SK-N-SH treated with all-trans-retinoic acid at 6 μM for 48 hours (cell line): ENCODE measurements at regions not wholly inside any gene's neighbourhood (a gene's known extent, or its start where the extent isn't known, plus 50 kb on each side); places are given as distances from the start of the nearest gene placed in this dataset.
"Not testable (repeated sequence)": the region's sequence is repeated elsewhere in the genome, so short reads cannot be mapped to it uniquely, and the experiment has no call there.

Source experiments
- ATAC-seq: fragments of 200-7000 bp; cut with Tn5 transposase; 3 replicates; pipeline ENCODE4 v1.9.1; 2020; ENCODE audit warnings: mild to moderate bottlenecking, moderate library complexity
- ARNTL ChIP-seq: fragments of 450-650 bp; formaldehyde crosslinking; IDR thresholded peaks from 2 replicates; pipeline ENCODE4 v1.5.0; 2020; ENCODE audit warnings: low read depth, mild to moderate bottlenecking, moderate library complexity, borderline replicate concordance
- CSDC2 ChIP-seq: fragments of 250-450 bp; sonication (Bioruptor Pico); IDR thresholded peaks from 2 replicates; pipeline ENCODE4 v1.5.0; 2020; ENCODE audit warnings: mild to moderate bottlenecking, moderate library complexity
- GLIS3 ChIP-seq: fragments of 250-450 bp; sonication (Bioruptor Pico); IDR thresholded peaks from 2 replicates; pipeline ENCODE4 v1.5.0; 2020; ENCODE audit warnings: mild to moderate bottlenecking, moderate library complexity
- ISL1 ChIP-seq: fragments of 250-450 bp; sonication (Bioruptor Pico); IDR thresholded peaks from 2 replicates; pipeline ENCODE4 v2.1.2; 2022; ENCODE audit warnings: mild to moderate bottlenecking, moderate library complexity
- RARB ChIP-seq: fragments of 250-450 bp; sonication (Bioruptor Pico); IDR thresholded peaks from 2 replicates; pipeline ENCODE4 v1.8.0; 2021; ENCODE audit warnings: mild to moderate bottlenecking, moderate library complexity
- SNAI2 ChIP-seq: fragments of 250-450 bp; sonication (Bioruptor Pico); IDR thresholded peaks from 2 replicates; pipeline ENCODE4 v1.5.0; 2020; ENCODE audit warnings: mild to moderate bottlenecking, moderate library complexity
- TOX ChIP-seq: fragments of 250-450 bp; sonication (Bioruptor Pico); IDR thresholded peaks from 2 replicates; pipeline ENCODE4 v1.8.0; 2021; ENCODE audit warnings: mild to moderate bottlenecking, moderate library complexity, borderline replicate concordance
- ZC3H10 ChIP-seq: fragments of 250-450 bp; sonication (Bioruptor Pico); IDR thresholded peaks from 2 replicates; pipeline ENCODE4 v1.5.1; 2021; ENCODE audit warnings: mild to moderate bottlenecking, moderate library complexity
- ZFP3 ChIP-seq: fragments of 250-450 bp; sonication (Bioruptor Pico); IDR thresholded peaks from 2 replicates; pipeline ENCODE4 v1.5.0; 2020; ENCODE audit warnings: mild to moderate bottlenecking, moderate library complexity
- ZNF565 ChIP-seq: fragments of 450-650 bp; formaldehyde crosslinking; conservative IDR thresholded peaks from 2 replicates; pipeline ENCODE4 v1.5.0; 2020; ENCODE audit warnings: low read depth, mild to moderate bottlenecking, moderate library complexity
- ZNF70 ChIP-seq: fragments of 450-650 bp; formaldehyde crosslinking; IDR thresholded peaks from 2 replicates; pipeline ENCODE4 v1.5.0; 2020; ENCODE audit warnings: mild to moderate bottlenecking, moderate library complexity
- TF ChIP-seq, protein P1 (sequence below): fragments of 250-450 bp; sonication (Bioruptor Pico); IDR thresholded peaks from 2 replicates; pipeline ENCODE4 v1.5.1; 2021; ENCODE audit warnings: mild to moderate bottlenecking, moderate library complexity
- TF ChIP-seq, protein P2 (sequence below): fragments of 250-450 bp; sonication (Bioruptor Pico); IDR thresholded peaks from 2 replicates; pipeline ENCODE4 v1.5.1; 2020; ENCODE audit warnings: low read depth, mild to moderate bottlenecking, moderate library complexity
- TF ChIP-seq, protein P3 (sequence below): fragments of 250-450 bp; sonication (Bioruptor Pico); IDR thresholded peaks from 2 replicates; pipeline ENCODE4 v1.8.0; 2020; ENCODE audit warnings: mild to moderate bottlenecking, moderate library complexity, borderline replicate concordance
- TF ChIP-seq, protein P4 (sequence below): fragments of 250-450 bp; sonication (Bioruptor Pico); IDR thresholded peaks from 2 replicates; pipeline ENCODE4 v1.8.0; 2021; ENCODE audit warnings: low read depth, mild to moderate bottlenecking, moderate library complexity, borderline replicate concordance

DNA sequence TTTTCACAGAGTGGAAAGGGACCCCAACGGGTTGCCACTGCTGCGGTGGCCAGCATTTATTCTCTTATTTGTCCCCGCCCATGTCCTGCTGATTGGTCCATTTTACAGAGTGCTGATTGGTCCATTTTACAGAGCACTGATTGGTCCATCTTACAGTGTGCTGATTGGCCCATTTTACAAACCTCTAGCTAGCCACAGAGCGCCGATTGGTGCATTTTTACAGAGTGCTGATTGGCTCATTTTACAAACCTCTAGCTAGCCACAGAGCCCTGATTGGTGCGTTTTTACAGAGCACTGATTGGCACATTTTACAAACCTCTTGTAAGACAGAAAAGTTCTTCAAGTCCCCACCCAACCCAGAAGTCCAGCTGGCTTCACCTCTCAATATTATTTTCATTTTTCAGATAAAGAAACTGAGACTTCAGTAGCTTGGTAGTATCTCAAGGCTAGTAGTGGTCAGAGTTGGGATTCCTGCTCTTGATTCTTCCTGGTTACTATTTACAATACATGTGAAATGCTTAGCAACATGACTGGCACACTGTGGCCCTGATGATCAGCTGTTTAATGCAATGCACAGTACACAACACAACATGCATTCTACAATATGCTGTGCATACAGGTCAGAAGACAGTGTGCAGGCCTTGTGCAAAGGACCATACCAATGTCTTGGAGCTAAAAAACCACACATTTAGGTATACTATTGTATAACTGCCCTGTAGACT is 63.6 kb upstream of the BOD1 start (continued):
- TF ChIP-seq ZNF565 (CRISPR knock-in tag), result no peak

DNA sequence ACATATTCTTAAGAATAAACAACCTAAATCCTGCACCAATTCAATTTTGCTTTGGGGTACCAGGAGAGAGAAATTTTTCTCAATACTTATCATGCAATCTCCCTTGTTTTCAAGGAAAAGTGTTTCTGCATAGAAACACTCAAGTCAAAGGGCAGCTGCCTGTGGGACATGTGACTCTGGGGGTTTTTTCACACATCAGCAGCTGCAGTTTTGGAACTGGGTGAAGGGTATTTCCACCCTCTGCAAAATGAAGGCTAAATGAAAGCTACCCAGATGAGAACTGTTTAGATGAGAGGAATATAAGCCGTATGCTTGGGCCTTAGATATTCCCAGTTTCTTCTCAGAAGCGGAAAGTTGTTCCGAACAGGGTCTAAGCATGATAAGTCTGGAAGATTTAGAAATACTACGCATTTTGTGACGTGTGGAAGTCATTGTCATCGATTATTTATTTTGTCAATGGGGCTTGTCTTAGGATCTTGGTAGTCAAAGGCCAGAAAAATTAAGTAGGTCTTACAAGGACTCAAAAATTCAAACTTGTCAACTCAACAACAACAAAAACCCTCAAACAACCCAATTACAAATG is 64.3 kb upstream of the BOD1 start:
- TF ChIP-seq SNAI2 (CRISPR knock-in tag), result no peak
- no peak for ATAC-seq

DNA sequence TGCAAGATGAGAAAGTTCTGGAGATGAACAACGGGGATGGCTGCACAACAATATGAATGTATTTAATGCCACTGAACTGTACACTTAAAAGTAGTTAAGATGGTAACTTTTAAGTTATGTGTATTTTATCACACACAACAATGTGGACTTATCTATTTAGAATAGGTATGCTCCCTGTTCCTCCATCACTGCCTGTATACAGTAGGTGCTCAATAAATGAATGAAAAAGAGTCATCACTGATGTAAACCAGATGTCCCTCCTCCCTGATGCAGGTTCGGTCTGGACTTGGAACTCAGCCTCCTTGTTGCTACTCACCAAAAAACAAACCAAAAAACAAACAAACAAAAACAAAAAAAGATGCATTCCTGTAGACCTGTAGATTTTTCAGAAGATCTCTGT is 65.9 kb upstream of the BOD1 start:
- TF ChIP-seq CSDC2 (CRISPR knock-in tag), result no peak
- TF ChIP-seq ISL1 (CRISPR knock-in tag), result no peak
- TF ChIP-seq ZNF70 (CRISPR knock-in tag), result no peak
- TF ChIP-seq GLIS3 (CRISPR knock-in tag), result no peak
- TF ChIP-seq, protein P1, sequence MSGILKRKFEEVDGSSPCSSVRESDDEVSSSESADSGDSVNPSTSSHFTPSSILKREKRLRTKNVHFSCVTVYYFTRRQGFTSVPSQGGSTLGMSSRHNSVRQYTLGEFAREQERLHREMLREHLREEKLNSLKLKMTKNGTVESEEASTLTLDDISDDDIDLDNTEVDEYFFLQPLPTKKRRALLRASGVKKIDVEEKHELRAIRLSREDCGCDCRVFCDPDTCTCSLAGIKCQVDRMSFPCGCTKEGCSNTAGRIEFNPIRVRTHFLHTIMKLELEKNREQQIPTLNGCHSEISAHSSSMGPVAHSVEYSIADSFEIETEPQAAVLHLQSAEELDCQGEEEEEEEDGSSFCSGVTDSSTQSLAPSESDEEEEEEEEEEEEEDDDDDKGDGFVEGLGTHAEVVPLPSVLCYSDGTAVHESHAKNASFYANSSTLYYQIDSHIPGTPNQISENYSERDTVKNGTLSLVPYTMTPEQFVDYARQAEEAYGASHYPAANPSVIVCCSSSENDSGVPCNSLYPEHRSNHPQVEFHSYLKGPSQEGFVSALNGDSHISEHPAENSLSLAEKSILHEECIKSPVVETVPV (CRISPR knock-in tag), result no peak
- TF ChIP-seq ARNTL (CRISPR knock-in tag), result no peak
- TF ChIP-seq, protein P2, sequence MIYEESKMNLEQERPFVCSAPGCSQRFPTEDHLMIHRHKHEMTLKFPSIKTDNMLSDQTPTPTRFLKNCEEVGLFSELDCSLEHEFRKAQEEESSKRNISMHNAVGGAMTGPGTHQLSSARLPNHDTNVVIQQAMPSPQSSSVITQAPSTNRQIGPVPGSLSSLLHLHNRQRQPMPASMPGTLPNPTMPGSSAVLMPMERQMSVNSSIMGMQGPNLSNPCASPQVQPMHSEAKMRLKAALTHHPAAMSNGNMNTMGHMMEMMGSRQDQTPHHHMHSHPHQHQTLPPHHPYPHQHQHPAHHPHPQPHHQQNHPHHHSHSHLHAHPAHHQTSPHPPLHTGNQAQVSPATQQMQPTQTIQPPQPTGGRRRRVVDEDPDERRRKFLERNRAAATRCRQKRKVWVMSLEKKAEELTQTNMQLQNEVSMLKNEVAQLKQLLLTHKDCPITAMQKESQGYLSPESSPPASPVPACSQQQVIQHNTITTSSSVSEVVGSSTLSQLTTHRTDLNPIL, result no peak
- TF ChIP-seq ZC3H10, result no peak
- TF ChIP-seq, protein P3, sequence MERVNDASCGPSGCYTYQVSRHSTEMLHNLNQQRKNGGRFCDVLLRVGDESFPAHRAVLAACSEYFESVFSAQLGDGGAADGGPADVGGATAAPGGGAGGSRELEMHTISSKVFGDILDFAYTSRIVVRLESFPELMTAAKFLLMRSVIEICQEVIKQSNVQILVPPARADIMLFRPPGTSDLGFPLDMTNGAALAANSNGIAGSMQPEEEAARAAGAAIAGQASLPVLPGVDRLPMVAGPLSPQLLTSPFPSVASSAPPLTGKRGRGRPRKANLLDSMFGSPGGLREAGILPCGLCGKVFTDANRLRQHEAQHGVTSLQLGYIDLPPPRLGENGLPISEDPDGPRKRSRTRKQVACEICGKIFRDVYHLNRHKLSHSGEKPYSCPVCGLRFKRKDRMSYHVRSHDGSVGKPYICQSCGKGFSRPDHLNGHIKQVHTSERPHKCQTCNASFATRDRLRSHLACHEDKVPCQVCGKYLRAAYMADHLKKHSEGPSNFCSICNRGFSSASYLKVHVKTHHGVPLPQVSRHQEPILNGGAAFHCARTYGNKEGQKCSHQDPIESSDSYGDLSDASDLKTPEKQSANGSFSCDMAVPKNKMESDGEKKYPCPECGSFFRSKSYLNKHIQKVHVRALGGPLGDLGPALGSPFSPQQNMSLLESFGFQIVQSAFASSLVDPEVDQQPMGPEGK, result no peak
- no peak for TF ChIP-seq ZFP3 (CRISPR knock-in tag)
- no peak for TF ChIP-seq TOX (CRISPR knock-in tag)
- ATAC-seq, result no peak

DNA sequence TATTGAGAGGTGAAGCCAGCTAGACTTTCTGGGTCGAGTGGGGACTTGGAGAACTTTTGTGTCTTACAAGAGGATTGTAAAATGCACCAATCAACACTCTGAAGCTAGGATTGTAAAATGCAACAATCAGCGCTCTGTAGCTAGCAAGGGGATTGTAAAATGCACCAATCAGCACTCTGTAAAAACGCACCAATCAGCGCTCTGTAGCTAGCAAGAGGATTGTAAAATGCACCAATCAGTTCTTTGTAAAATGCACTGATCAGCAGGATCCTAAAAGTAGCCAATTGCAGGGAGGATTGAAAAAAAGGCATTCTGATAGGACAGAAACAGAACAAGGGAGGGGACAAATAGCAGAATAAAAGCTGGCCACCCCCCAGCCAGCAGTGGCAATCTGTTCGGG is 68.1 kb upstream of the BOD1 start:
- not testable (repeated sequence) for ATAC-seq

DNA sequence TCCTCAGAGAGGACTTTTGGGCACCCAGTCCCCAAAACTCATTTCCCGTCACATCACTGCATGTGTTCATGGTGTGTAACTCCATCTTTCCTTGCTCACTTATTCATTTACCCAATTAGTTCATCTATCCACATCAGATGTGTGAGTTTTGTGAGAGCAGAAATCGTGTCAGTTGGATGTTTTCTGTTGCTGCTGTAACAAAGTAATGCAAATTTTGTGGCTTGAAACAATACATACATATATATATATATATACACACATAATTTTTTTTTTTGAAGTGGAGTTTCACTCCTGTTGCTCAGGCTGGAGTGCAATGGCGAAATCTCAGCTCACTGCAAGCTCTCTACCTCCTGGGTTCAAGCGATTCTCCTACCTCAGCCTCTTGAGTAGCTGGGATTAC is 70.5 kb upstream of the BOD1 start:
- no peak for TF ChIP-seq ISL1 (CRISPR knock-in tag)
- no peak for TF ChIP-seq GLIS3 (CRISPR knock-in tag)
- TF ChIP-seq, protein P4, sequence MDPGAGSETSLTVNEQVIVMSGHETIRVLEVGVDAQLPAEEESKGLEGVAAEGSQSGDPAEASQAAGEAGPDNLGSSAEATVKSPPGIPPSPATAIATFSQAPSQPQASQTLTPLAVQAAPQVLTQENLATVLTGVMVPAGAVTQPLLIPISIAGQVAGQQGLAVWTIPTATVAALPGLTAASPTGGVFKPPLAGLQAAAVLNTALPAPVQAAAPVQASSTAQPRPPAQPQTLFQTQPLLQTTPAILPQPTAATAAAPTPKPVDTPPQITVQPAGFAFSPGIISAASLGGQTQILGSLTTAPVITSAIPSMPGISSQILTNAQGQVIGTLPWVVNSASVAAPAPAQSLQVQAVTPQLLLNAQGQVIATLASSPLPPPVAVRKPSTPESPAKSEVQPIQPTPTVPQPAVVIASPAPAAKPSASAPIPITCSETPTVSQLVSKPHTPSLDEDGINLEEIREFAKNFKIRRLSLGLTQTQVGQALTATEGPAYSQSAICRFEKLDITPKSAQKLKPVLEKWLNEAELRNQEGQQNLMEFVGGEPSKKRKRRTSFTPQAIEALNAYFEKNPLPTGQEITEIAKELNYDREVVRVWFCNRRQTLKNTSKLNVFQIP (CRISPR knock-in tag), result no peak
- TF ChIP-seq, protein P2, result no peak
- no peak for TF ChIP-seq RARB
- TF ChIP-seq, protein P3, result no peak
- TF ChIP-seq ARNTL (CRISPR knock-in tag), result no peak
- no peak for TF ChIP-seq ZNF70 (CRISPR knock-in tag)
- ATAC-seq, result no peak
